Type B pancreatic cell (in vitro differentiated cells): ENCODE measurements at regions not wholly inside any gene's neighbourhood (a gene's known extent, or its start where the extent isn't known, plus 50 kb on each side); places are given as distances from the start of the nearest gene placed in this dataset.

Experiments used
- DNase-seq: peaks from one replicate; pipeline ENCODE4 v3.0.0; 2021; ENCODE audit warnings: mixed read lengths; ENCODE audit not compliant: unreplicated experiment; ENCODE audit errors: extremely low spot score
- H3K27ac Mint-ChIP-seq: 2 replicates; pipeline ENCODE4 v1.8.0; 2021; ENCODE audit warnings: mild to moderate bottlenecking, mixed read lengths
- H3K27me3 Mint-ChIP-seq: 2 replicates; pipeline ENCODE4 v1.8.0; 2021; ENCODE audit warnings: mixed read lengths
- H3K36me3 Mint-ChIP-seq: 2 replicates; pipeline ENCODE4 v1.8.0; 2021; ENCODE audit warnings: mixed read lengths
- H3K4me1 Mint-ChIP-seq: one replicate; pipeline ENCODE4 v1.8.0; 2021; ENCODE audit warnings: mixed read lengths; ENCODE audit not compliant: unreplicated experiment
- H3K4me3 Mint-ChIP-seq: 2 replicates; pipeline ENCODE4 v1.8.0; 2021; ENCODE audit warnings: mild to moderate bottlenecking, mixed read lengths
- H3K9me3 Mint-ChIP-seq: 2 replicates; pipeline ENCODE4 v1.8.0; 2021; ENCODE audit warnings: mixed read lengths
- TF ChIP-seq, protein P1 (sequence below): fragments of 200-600 bp; sonication (generic); conservative IDR thresholded peaks from 2 replicates; pipeline ENCODE4 v1.5.0; 2021; ENCODE audit warnings: antibody characterized with exemption, mild to moderate bottlenecking

DNA sequence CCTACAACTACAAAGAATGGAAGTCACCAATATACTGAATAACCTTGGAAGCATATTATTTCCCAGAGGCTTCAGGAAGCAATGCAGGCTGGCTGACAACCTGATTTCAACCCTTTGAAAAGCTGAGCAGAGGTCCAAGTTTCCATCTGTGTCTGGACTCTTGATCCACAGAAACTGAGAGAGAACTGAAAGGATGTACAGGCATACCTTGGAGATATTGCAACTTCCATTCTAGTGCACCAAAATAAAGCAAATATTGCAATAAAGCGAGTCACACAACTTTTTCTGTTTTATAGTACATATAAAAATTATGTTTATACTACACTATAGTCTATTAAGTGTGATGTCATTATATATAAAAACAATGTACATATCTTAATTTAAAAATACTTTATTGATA, 85.3 kb downstream of the TYW3 start:
- no peaks in the 10 kb centered on the region for H3K4me1 Mint-ChIP-seq
- DNase-seq = no peak
- H3K4me3 Mint-ChIP-seq = no peak overlapping the region
- no peaks in the 10 kb centered on the region for H3K9me3 Mint-ChIP-seq
- peaks cover 4% of the 10 kb centered on the region for H3K27me3 Mint-ChIP-seq
- H3K27ac Mint-ChIP-seq = no peak overlapping the region
- H3K36me3 Mint-ChIP-seq = no peaks in the 10 kb centered on the region
- TF ChIP-seq, protein P1, sequence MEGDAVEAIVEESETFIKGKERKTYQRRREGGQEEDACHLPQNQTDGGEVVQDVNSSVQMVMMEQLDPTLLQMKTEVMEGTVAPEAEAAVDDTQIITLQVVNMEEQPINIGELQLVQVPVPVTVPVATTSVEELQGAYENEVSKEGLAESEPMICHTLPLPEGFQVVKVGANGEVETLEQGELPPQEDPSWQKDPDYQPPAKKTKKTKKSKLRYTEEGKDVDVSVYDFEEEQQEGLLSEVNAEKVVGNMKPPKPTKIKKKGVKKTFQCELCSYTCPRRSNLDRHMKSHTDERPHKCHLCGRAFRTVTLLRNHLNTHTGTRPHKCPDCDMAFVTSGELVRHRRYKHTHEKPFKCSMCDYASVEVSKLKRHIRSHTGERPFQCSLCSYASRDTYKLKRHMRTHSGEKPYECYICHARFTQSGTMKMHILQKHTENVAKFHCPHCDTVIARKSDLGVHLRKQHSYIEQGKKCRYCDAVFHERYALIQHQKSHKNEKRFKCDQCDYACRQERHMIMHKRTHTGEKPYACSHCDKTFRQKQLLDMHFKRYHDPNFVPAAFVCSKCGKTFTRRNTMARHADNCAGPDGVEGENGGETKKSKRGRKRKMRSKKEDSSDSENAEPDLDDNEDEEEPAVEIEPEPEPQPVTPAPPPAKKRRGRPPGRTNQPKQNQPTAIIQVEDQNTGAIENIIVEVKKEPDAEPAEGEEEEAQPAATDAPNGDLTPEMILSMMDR = no peak

DNA sequence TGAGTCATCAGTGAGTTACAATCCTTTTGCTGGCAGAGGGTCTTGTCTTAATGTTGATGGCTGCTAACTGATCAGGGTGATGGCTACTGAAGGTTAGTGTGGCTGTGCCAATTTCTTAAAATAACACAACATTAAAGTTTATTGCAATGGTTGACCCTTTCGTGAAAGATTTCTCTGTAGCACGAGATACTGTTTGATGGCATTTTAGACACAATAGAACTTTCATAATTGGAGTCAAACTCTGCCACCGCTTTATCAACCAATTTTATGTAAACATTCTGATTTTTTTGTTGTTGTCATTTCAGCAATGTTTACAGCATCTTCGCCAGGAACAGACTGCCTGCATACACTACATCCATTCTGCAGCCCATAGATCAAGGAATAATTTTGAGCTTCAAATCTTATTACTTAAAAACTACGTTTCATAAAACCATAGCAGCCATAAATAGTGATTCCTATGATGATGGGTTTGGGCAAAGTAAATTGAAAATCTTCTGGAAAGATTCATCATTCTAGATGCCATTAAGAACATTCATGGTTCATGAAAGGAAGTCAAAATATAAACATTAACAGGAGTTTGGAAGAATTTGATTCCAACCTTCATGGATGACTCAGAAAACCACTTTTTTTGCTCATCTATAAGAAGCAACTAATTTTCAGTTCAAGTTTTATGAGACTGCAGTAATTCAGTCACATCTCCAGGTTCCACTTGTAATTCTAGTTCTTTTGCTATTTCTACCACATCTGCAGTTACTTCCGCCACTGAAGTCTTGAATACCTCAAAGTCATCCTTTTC, 85.9 kb downstream of the TYW3 start:
- H3K9me3 Mint-ChIP-seq = no peaks in the 10 kb centered on the region
- H3K4me3 Mint-ChIP-seq = no peak overlapping the region
- no peaks in the 10 kb centered on the region for H3K36me3 Mint-ChIP-seq
- no peaks in the 10 kb centered on the region for H3K4me1 Mint-ChIP-seq
- no peak for DNase-seq
- TF ChIP-seq, protein P1 = no peak
- H3K27ac Mint-ChIP-seq = no peak overlapping the region
- peaks cover 4% of the 10 kb centered on the region for H3K27me3 Mint-ChIP-seq

DNA sequence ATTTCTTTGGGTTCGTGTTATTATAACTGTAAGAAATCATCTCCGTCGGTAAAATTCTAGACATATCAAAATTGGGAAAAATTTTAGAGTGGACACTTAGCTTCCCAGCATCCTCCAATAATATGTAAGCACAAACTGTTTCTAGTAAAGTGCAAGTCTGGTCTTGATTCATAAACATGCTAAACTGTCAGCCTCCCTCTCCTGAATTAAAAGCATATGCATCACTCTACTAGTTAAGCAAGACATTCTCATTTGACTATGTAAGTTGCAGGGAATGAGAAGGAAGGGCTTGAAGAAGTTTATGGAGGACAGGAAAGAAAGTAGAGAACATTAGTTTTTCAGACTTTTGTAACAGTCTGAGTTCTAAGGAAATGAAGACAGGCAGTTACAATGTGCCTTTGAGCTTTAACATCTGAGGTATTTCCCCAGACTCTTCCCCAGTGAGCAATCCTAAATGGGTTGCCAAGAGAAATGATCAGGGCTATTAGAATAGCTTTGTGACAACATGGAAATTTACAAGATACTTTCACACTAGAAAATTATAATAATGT, 90.0 kb downstream of the TYW3 start:
- Mint-ChIP-seq H3K36me3 (no peaks in the 10 kb centered on the region), H3K9me3 (no peaks in the 10 kb centered on the region), H3K27me3 (peaks cover 4% of the 10 kb centered on the region), H3K27ac (no peak overlapping the region), H3K4me3 (no peak overlapping the region), H3K4me1 (no peaks in the 10 kb centered on the region)
- DNase-seq = no peak
- TF ChIP-seq, protein P1 = no peak

DNA sequence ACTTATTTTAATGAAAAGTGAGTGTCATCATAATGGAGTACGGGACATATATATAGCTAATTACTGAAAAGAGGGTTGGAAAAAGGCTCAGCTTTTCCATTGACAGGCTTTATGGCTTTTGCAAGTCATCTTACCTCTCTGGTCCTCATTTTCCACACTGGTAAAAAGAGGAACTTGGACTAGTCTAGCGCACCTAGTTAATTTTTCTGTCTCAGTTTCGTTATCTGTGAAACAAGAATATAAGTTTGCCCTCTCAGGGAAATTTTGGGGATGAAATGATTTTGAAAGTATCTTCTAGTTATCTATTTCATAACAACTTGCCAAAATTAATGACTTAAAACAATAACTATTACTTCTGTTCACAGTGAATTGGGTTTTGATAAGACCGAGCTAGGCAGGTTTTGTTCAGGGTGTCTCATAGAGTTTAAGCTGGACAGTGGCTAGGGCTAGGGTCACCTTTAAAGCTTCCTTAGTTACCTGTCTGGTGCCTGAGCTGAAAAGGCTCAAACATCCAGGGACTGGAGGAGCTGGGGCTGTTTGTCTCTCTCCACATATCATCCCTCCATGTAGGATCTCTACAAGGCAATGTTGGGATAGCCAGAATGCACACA, 91.7 kb downstream of the TYW3 start:
- peaks cover 4% of the 10 kb centered on the region for H3K27me3 Mint-ChIP-seq
- H3K9me3 Mint-ChIP-seq = no peaks in the 10 kb centered on the region
- H3K36me3 Mint-ChIP-seq = no peaks in the 10 kb centered on the region
- TF ChIP-seq, protein P1 = no peak
- H3K27ac Mint-ChIP-seq = no peak overlapping the region
- no peaks in the 10 kb centered on the region for H3K4me1 Mint-ChIP-seq
- H3K4me3 Mint-ChIP-seq = no peak overlapping the region
- DNase-seq = no peak

DNA sequence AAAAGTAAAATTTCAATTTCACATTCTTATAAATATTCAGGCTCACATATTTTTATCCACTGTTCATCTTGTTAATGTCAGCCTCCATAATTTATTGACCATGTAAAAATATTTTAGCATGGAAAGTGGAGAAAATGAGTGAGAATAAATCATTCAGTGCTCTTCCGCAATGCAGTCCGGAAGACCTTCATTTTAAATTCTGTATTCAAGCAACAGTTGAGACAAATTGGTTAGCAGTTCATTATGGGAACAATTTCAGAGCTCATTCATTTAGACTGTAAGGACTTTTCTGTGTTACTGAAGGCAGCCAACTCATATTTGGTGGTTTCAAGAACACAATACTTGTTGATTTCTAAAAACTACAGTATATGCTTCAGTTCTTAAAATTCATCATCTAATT, 97.8 kb downstream of the TYW3 start:
- Mint-ChIP-seq H3K9me3 (no peaks in the 10 kb centered on the region), H3K27me3 (peaks cover 3% of the 10 kb centered on the region), H3K27ac (no peak overlapping the region), H3K4me1 (no peaks in the 10 kb centered on the region), H3K4me3 (no peak overlapping the region), H3K36me3 (no peaks in the 10 kb centered on the region)
- no peak for DNase-seq
- TF ChIP-seq, protein P1 = no peak
